ELF-1 (cell line): ENCODE measurements at regions not wholly inside any gene's neighbourhood (a gene's known extent, or its start where the extent isn't known, plus 50 kb on each side); places are given as distances from the start of the nearest gene placed in this dataset.
A peak's percentile ranks its signal among the peaks of the same experiment; 100 is the strongest.
"Not testable (repeated sequence)": the region's sequence is repeated elsewhere in the genome, so short reads cannot be mapped to it uniquely, and the experiment has no call there.

Experiments
- DNase-seq: peaks from one replicate; pipeline ENCODE4 v3.0.0-alpha.2; 2016; ENCODE audit warnings: low read depth, low spot score

DNA sequence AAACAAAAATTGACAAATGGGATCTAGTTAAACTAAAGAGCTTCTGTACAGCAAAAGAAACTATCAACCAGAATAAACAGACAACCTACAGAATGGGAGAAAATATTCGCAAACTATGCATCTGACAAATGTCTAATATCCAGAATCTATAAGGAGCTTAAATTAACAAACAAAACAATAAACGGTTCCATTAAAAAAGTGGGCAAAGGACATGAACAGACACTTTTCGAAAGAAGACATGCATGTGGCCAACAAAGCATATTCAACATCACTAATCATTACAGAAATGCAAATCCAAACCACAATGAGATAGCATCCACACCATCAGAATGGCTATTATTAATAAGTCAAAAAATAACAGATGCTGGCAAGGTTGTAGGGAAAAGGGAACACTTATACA is 50.5 kb upstream of the MED13L start:
- DNase-seq = not testable (repeated sequence)

DNA sequence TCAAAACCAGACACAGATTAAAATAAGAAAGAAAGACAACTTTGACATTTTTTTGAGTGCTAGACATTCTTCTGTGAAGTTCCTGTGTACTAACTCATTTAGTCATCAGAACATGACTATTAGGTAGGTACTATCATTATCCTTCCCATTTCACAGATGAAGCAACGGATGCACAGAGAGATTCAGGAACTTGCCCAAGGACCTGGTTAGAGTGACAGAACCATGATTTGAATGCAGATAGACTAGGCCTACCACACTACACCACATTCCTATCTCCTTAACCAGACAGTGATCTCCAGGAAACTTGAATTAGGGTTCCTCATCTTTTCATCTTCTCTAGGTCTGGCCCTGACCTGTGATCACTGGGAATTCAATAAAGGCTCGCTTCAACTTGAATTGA is 54.4 kb upstream of the MED13L start:
- DNase-seq = no peak

DNA sequence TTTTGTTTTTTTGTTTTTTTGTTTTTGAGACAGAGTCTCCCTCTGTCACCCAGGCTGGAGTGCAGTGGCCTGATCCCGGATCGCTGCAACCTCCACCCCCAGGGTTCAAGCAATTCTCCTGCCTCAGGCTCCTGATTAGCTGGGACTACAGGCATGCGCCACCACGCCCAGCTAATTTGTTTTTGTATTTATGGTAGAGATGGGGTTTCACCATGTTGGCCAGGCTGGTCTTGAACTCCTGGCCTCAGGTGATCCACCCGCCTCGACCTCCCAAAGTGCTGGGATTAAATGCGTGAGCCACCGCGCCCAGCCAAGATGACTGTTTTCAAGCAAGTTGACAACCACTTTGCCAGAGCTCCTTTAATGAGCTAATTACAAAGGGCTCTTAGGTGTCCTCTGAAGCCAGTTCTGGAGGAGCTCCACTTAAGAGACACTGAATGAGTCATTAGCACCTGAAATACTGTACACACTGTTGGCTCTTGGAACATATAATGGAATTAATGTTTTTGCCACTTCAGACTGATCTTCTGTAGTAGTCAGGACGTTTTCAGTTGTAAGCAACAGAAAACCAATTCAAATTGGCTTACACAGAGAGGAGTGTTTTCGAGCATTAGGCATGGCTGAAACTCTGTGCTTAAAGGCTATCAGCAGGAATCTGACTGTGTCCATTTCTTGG is 55.4 kb upstream of the MED13L start:
- peak; percentile 61 for DNase-seq

DNA sequence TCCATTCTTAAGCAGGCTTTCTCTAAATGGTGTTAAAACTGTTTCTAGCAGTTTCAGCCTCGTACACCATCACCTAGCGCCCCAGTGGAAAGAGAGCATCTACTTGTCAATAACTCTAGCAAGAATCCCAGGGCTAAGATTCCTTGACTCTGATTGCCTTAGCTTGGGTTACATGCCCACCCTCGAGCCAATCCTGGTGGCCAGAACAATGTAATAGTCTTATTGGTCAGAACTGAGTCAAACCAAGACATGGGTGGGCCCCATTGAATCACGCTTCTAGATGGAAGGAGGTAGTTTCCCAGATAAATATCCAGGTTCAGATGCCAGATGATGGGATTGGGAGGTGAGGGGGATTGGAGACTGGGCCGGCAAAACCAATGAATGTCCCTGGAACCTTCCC is 55.9 kb upstream of the MED13L start:
- DNase-seq = no peak

- DNase-seq = no peak
These were observed 59.1 kb upstream of the MED13L start for GRCh38 chr12:116336542-116337065.

GRCh38 chr12:116337312-116337711 is 59.8 kb upstream of the MED13L start:
- no peak for DNase-seq

DNA sequence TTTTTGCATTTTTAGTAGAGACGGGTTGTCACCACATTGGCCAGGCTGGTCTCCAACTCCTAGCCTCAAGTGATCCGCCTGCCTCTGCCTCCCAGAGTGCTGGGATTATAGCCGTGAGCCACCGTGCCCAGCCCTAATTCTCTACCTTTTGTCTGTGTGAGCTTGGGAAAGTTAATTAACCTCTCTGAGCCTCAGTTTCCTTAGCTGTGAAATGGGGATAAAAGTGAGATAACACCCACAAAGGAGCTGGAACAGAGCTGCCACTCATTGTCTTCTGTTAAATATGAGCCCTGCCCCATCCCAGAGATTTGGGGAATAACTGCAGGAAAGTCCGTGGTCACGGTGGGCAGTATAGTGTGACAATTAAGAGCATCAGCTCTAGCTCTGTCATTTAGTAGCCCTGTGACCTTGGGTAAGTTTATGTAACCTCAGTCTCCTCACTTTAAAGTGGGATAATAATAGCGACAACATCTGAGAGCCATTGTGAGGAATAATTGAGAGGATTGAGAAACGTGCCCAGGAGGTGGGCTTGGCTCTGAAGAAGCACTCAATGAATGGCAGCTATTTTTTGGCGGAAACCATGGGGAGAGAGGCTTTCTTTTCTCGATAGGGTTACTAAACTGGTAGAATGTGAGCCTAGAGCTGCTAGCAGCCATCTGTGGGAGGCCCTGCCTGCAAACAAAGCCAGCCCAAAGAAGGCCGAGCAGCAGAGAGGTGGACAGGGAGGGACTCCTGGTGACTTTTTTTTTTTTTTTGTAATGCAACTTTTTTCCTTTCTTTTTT is 60.8 kb upstream of the MED13L start:
- peak; percentile 39 for DNase-seq

DNA sequence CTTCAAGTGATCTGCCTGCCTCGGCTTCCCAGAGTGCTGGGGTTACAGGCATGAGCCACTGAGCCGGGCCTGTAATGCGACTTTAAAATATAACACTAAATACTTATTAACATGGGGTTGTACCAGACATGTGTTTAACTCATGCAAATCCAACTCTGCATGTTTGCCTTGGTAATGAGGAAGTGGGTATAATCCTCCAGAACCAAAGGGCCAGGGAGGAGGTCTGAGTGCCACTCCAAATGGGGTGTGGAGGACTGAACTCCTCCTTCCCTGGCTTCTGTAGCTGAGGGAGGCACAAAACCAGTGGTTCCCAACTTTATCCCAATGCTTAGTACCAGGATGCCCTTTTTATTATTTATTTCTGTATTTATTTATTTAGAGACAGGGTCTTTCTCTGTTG is 61.6 kb upstream of the MED13L start:
- DNase-seq = no peak

GRCh38 chr12:116339800-116340371 is 62.4 kb upstream of the MED13L start:
- DNase-seq = no peak

GRCh38 chr12:116343331-116343884 is 65.9 kb upstream of the MED13L start:
- DNase-seq = no peak

GRCh38 chr12:116346222-116346621 is 68.7 kb upstream of the MED13L start:
- DNase-seq = peak; percentile 75

GRCh38 chr12:116346741-116347140 is 69.2 kb upstream of the MED13L start:
- DNase-seq = no peak

- DNase-seq = no peak
These were observed 69.8 kb upstream of the MED13L start for GRCh38 chr12:116347265-116347664.

GRCh38 chr12:116352315-116352835 is 74.9 kb upstream of the MED13L start:
- DNase-seq = no peak

GRCh38 chr12:116353958-116354357 is 76.5 kb upstream of the MED13L start:
- no peak for DNase-seq

GRCh38 chr12:116354534-116354933 is 77.0 kb upstream of the MED13L start:
- no peak for DNase-seq

- DNase-seq = no peak
These were observed 77.7 kb upstream of the MED13L start for GRCh38 chr12:116354950-116355783.

GRCh38 chr12:116358536-116358892 is 81.0 kb upstream of the MED13L start:
- DNase-seq = no peak

GRCh38 chr12:116358893-116359761 is 81.6 kb upstream of the MED13L start:
- DNase-seq = peak; percentile 89
